Esophagus muscularis mucosa (tissue), 4 donors: ENCODE measurements at regions not wholly inside any gene's neighbourhood (a gene's known extent, or its start where the extent isn't known, plus 50 kb on each side); places are given as distances from the start of the nearest gene placed in this dataset.
A peak's percentile ranks its signal among the peaks of the same experiment; 100 is the strongest.
"Not testable (repeated sequence)": the region's sequence is repeated elsewhere in the genome, so short reads cannot be mapped to it uniquely, and the experiment has no call there.

Experiments used
- DNase-seq: peaks from one replicate; pipeline ENCODE4 v3.0.0-alpha.2; 2017; ENCODE audit errors: extremely low spot score
- H3K27ac ChIP-seq, 4 donors: fragments of 200-600 bp; sonication (generic); replicated peaks in 1 of 4; 1 replicate in 3 of 4; 2 replicates in 1 of 4; pipeline ENCODE4 v1.5.1; 2016 to 2019; ENCODE audit warnings: mild to moderate bottlenecking in 1 of 4
- H3K27me3 ChIP-seq, 4 donors: fragments of 200-600 bp; sonication (generic); one replicate each; pipeline versions ENCODE4 v1.5.1 to v1.6.0; 2016 to 2019
- H3K36me3 ChIP-seq, 4 donors: fragments of 200-600 bp; sonication (generic); one replicate each; pipeline ENCODE4 v1.5.1; 2016 to 2019
- H3K4me1 ChIP-seq, 4 donors: fragments of 200-600 bp; sonication (generic); one replicate each; pipeline ENCODE4 v1.5.1; 2016 to 2019
- H3K4me3 ChIP-seq, 4 donors: fragments of 200-600 bp; sonication (generic); 1 replicate in 2 of 4; 2 replicates in 2 of 4; pipeline ENCODE4 v1.5.1; 2016 to 2019; ENCODE audit warnings: mild to moderate bottlenecking in 4 of 4, moderate library complexity in 1 of 4
- H3K9me3 ChIP-seq, 4 donors: fragments of 200-600 bp; sonication (generic); 1 replicate in 3 of 4; 2 replicates in 1 of 4; pipeline ENCODE4 v1.5.1; 2016 to 2019
- EP300 ChIP-seq: sonication (generic); formaldehyde crosslinking; IDR thresholded peaks from one replicate; pipeline ENCODE4 v1.6.1; 2017; ENCODE audit warnings: antibody characterized with exemption
- POLR2A ChIP-seq: fragments of 450-650 bp; IDR thresholded peaks from one replicate; pipeline ENCODE4 v1.6.1; 2017; ENCODE audit warnings: antibody characterized with exemption, moderate library complexity, mild to moderate bottlenecking, low read depth
- POLR2AphosphoS5 ChIP-seq, 2 donors: sonication (generic); formaldehyde crosslinking; IDR thresholded peaks; one replicate each; pipeline ENCODE4 v1.6.1; 2017; ENCODE audit warnings: antibody characterized with exemption in 2 of 2
- WGBS: methylation state at CpG from one replicate; pipeline ENCODE4 v1.1.5; 2018; 5-methylcytosine and 5-hydroxymethylcytosine counted together
- intact Hi-C: fragments of 100-400 bp; cut with DNase I; formaldehyde crosslinking; loops from one replicate; pipeline ENCODE4 v1.15.1; 2023
- TF ChIP-seq, protein P1 (sequence below), 3 experiments: fragments of 200-600 bp in 2 of 3; fragments of 450-650 bp in 1 of 3; sonication (generic) in 2 of 3; IDR thresholded peaks; one replicate each; pipeline ENCODE4 v1.5.1; 2017 to 2019; ENCODE audit warnings: antibody characterized with exemption in 3 of 3, mild to moderate bottlenecking in 2 of 3, moderate library complexity in 1 of 3

- Histone ChIP-seq H3K4me3 (no peak overlapping the region), H3K9me3 (no peaks in the 10 kb centered on the region), H3K36me3 (no peaks in the 10 kb centered on the region), H3K27ac (no peak overlapping the region), H3K4me1 (peaks cover 0 to 7% (median 4%) of the 10 kb centered on the region in 4 donors), H3K27me3 (no peaks in the 10 kb centered on the region)
- intact Hi-C loops: no loop called here
- no peak for TF ChIP-seq POLR2AphosphoS5 (IDR thresholded peaks at IDR 0.05)
- TF ChIP-seq, protein P1, sequence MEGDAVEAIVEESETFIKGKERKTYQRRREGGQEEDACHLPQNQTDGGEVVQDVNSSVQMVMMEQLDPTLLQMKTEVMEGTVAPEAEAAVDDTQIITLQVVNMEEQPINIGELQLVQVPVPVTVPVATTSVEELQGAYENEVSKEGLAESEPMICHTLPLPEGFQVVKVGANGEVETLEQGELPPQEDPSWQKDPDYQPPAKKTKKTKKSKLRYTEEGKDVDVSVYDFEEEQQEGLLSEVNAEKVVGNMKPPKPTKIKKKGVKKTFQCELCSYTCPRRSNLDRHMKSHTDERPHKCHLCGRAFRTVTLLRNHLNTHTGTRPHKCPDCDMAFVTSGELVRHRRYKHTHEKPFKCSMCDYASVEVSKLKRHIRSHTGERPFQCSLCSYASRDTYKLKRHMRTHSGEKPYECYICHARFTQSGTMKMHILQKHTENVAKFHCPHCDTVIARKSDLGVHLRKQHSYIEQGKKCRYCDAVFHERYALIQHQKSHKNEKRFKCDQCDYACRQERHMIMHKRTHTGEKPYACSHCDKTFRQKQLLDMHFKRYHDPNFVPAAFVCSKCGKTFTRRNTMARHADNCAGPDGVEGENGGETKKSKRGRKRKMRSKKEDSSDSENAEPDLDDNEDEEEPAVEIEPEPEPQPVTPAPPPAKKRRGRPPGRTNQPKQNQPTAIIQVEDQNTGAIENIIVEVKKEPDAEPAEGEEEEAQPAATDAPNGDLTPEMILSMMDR (IDR thresholded peaks at IDR 0.05): no peak
- no peak for TF ChIP-seq POLR2A
- TF ChIP-seq EP300: no peak
- 38% methylated on average over 4 of the region's 4 CpGs for WGBS
- no peak for DNase-seq
Observed at GRCh38 chr14:53247596-53248370, 94.7 kb upstream of the DDHD1 start.

DNA sequence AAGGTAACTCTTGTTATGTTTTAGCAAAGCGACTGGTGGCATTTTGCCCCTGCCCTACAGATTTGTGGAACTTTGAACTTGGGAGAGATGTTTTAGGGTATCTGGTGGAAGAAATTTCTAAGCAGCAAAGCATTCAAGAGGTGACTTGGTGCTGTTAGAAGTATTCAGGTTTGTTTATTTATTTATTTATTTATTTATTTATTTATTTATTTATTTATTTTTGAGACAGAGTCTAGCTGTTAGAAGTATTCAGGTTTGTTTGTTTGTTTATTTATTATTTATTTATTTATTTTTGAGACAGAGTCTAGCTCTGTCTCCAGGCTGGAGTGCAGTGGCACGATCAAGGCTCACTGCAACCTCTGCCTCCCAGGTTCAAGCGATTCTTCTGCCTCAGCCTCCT, 89.8 kb upstream of the DDHD1 start:
- WGBS: 90% methylated on average over 3 of the region's 3 CpGs
- H3K4me3 ChIP-seq, intact Hi-C loops, H3K27me3 ChIP-seq, H3K4me1 ChIP-seq, H3K27ac ChIP-seq, DNase-seq, H3K36me3 ChIP-seq, H3K9me3 ChIP-seq: not testable (repeated sequence)

GRCh38 chr14:53237488-53237887, 84.4 kb upstream of the DDHD1 start:
- no peak overlapping the region for H3K4me3 ChIP-seq
- TF ChIP-seq POLR2AphosphoS5 (IDR thresholded peaks at IDR 0.05): no peak
- peak overlapping the region in 1 of 4 donors; percentile 29 for H3K27ac ChIP-seq
- intact Hi-C loops: no loop called here
- H3K27me3 ChIP-seq: no peaks in the 10 kb centered on the region
- H3K36me3 ChIP-seq: no peaks in the 10 kb centered on the region
- DNase-seq: no peak
- 78% methylated on average over 1 of the region's 1 CpG for WGBS
- H3K4me1 ChIP-seq: no peaks in the 10 kb centered on the region
- no peaks in the 10 kb centered on the region for H3K9me3 ChIP-seq

- H3K27me3 ChIP-seq: no peaks in the 10 kb centered on the region
- TF ChIP-seq POLR2A: no peak
- no peak for TF ChIP-seq EP300
- no peak for TF ChIP-seq POLR2AphosphoS5 (IDR thresholded peaks at IDR 0.05)
- TF ChIP-seq, protein P1 (IDR thresholded peaks at IDR 0.05): no peak
- H3K36me3 ChIP-seq: no peaks in the 10 kb centered on the region
- no peaks in the 10 kb centered on the region for H3K4me1 ChIP-seq
- H3K9me3 ChIP-seq: no peaks in the 10 kb centered on the region
- WGBS: 93% methylated on average over 3 of the region's 3 CpGs
- DNase-seq: no peak
- no peak overlapping the region for H3K4me3 ChIP-seq
- intact Hi-C loops: no loop called here
- H3K27ac ChIP-seq: no peak overlapping the region
Observed at GRCh38 chr14:53236708-53237107, 83.6 kb upstream of the DDHD1 start.

GRCh38 chr14:53231171-53231570, 78.0 kb upstream of the DDHD1 start:
- Histone ChIP-seq H3K9me3 (no peaks in the 10 kb centered on the region), H3K27ac (no peak overlapping the region), H3K4me1 (no peaks in the 10 kb centered on the region), H3K36me3 (no peaks in the 10 kb centered on the region), H3K27me3 (no peaks in the 10 kb centered on the region), H3K4me3 (no peak overlapping the region)
- intact Hi-C loops: no loop called here
- DNase-seq: no peak
- 77% methylated on average over 3 of the region's 3 CpGs for WGBS
- TF ChIP-seq EP300 (no peak), POLR2AphosphoS5 (IDR thresholded peaks at IDR 0.05) (no peak), POLR2A (no peak)
- TF ChIP-seq, protein P1 (IDR thresholded peaks at IDR 0.05): no peak

DNA sequence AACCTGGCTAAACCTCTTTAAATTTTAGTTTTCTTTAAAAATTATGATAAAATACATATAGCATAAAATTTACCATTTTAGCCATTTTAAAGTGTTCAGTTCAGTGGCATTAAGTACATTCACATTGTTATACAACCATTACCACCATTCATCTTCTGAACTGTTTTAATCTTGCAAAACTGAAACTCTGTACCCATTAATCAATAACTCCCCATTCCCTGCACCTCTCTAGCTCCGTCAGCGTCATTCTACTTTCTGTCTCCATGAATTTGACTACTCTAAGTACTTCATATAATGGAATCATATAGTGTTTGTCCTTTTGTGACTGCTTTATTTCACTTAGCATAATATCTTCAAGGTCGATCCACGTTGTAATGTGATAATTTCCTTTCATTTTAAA, 75.8 kb upstream of the DDHD1 start:
- TF ChIP-seq POLR2A (no peak), POLR2AphosphoS5 (IDR thresholded peaks at IDR 0.05) (no peak), EP300 (no peak)
- TF ChIP-seq, protein P1 (IDR thresholded peaks at IDR 0.05): no peak
- DNase-seq: no peak
- no peaks in the 10 kb centered on the region for H3K9me3 ChIP-seq
- intact Hi-C loops: no loop called here
- no peaks in the 10 kb centered on the region for H3K36me3 ChIP-seq
- no peak overlapping the region for H3K27ac ChIP-seq
- H3K4me3 ChIP-seq: no peak overlapping the region
- no peaks in the 10 kb centered on the region for H3K4me1 ChIP-seq
- no peaks in the 10 kb centered on the region for H3K27me3 ChIP-seq
- WGBS: 31% methylated on average over 4 of the region's 4 CpGs
